ENCODE measurements at regions not wholly inside any gene's neighbourhood (a gene's known extent, or its start where the extent isn't known, plus 50 kb on each side); places are given as distances from the start of the nearest gene placed in this dataset.

GRCh38 chr2:37795456-37795855 lies 124.0 kb upstream of the CDC42EP3 start:
- no peak for TF ChIP-seq SUZ12 (IDR thresholded peaks at IDR 0.05; ENCODE audit: extremely low read depth, insufficient read depth, insufficient read length)
- no peak for TF ChIP-seq ZNF274 (IDR thresholded peaks at IDR 0.05; ENCODE audit: low read depth, low read length)
- no peak for TF ChIP-seq YY1 (IDR thresholded peaks at IDR 0.05; ENCODE audit: insufficient read depth, insufficient read length)

All from NT2/D1 (cell line).